Caco-2 (cell line): ENCODE measurements at regions not wholly inside any gene's neighbourhood (a gene's known extent, or its start where the extent isn't known, plus 50 kb on each side); places are given as distances from the start of the nearest gene placed in this dataset.

Experiments used
- BruUV-seq: library from RNA; stranded (reverse); fragments of 400-500 nt; replicated peaks from 2 replicates; lab custom pipeline; 2021; lab: Mats Ljungman, UMichigan
- CTCF ChIA-PET: fragments of 300-600 bp; sonication (Branson Sonifier 250); formaldehyde crosslinking; loops from one replicate; lab custom pipeline; 2022; ENCODE audit warnings: antibody characterized with exemption; lab: Charles Lee
- POLR2A ChIA-PET: fragments of 300-600 bp; sonication (Branson Sonifier 250); formaldehyde crosslinking; loops from one replicate; lab custom pipeline; 2022; ENCODE audit warnings: antibody characterized with exemption; lab: Charles Lee
- DNase-seq, 2 experiments: peaks; one replicate each; pipeline versions ENCODE4 v3.0.0 to v3.0.0-alpha.2; 2020 to 2022
- H3K27me3 ChIP-seq: replicated peaks from 2 replicates; pipeline ENCODE4 v1.6.0; 2011; ENCODE audit warnings: low read length; ENCODE audit not compliant: control insufficient read depth, insufficient read depth
- H3K36me3 ChIP-seq: 2 replicates; pipeline ENCODE4 v1.5.1; 2011; ENCODE audit warnings: low read length; ENCODE audit not compliant: control insufficient read depth, insufficient read depth
- H3K4me1 ChIP-seq: fragments of 250-450 bp; sonication (Bioruptor Pico); 2 replicates; pipeline ENCODE4 v1.5.1; 2020; ENCODE audit warnings: mild to moderate bottlenecking
- H3K4me3 ChIP-seq: 2 replicates; pipeline ENCODE4 v1.5.1; 2011; ENCODE audit warnings: low read depth, mild to moderate bottlenecking, control low read depth, low read length
- H3K9me3 ChIP-seq: fragments of 250-450 bp; sonication (Bioruptor Pico); 2 replicates; pipeline ENCODE4 v1.5.1; 2020; ENCODE audit warnings: mild to moderate bottlenecking, moderate library complexity
- H3K27ac Mint-ChIP-seq: one replicate; pipeline ENCODE4 v1.8.0; 2022; ENCODE audit warnings: mixed read lengths; ENCODE audit not compliant: unreplicated experiment
- H3K27me3 Mint-ChIP-seq: one replicate; pipeline ENCODE4 v1.8.0; 2022; ENCODE audit warnings: mixed read lengths; ENCODE audit not compliant: insufficient read depth, unreplicated experiment
- H3K36me3 Mint-ChIP-seq: one replicate; pipeline ENCODE4 v1.8.0; 2022; ENCODE audit warnings: mild to moderate bottlenecking, mixed read lengths; ENCODE audit not compliant: insufficient read depth, unreplicated experiment
- H3K4me1 Mint-ChIP-seq: one replicate; pipeline ENCODE4 v1.8.0; 2022; ENCODE audit warnings: low read depth, mixed read lengths; ENCODE audit not compliant: unreplicated experiment
- H3K4me3 Mint-ChIP-seq: one replicate; pipeline ENCODE4 v1.8.0; 2022; ENCODE audit warnings: mild to moderate bottlenecking, moderate library complexity, mixed read lengths; ENCODE audit not compliant: unreplicated experiment
- H3K9me3 Mint-ChIP-seq: one replicate; pipeline ENCODE4 v1.8.0; 2022; ENCODE audit warnings: mixed read lengths; ENCODE audit not compliant: unreplicated experiment
- intact Hi-C: fragments of 100-400 bp; cut with micrococcal nuclease; formaldehyde crosslinking; loops from one replicate; pipeline ENCODE4 v1.10.0; 2022; ENCODE audit not compliant: unreplicated experiment
- TF ChIP-seq, protein P1 (sequence below), 2 experiments: fragments of 200-600 bp in 1 of 2; IDR thresholded peaks; 1 replicate in 1 of 2; 2 replicates in 1 of 2; pipeline versions ENCODE4 v1.5.1 to v1.8.0; 2011 to 2022; ENCODE audit warnings: antibody characterized with exemption in 1 of 2, control low read depth in 1 of 2, inconsistent platforms in 1 of 2, low read depth in 1 of 2, low read length in 1 of 2, mild to moderate bottlenecking in 1 of 2, moderate library complexity in 1 of 2; ENCODE audit not compliant: insufficient read depth in 1 of 2, severe bottlenecking in 1 of 2, unreplicated experiment in 1 of 2

DNA sequence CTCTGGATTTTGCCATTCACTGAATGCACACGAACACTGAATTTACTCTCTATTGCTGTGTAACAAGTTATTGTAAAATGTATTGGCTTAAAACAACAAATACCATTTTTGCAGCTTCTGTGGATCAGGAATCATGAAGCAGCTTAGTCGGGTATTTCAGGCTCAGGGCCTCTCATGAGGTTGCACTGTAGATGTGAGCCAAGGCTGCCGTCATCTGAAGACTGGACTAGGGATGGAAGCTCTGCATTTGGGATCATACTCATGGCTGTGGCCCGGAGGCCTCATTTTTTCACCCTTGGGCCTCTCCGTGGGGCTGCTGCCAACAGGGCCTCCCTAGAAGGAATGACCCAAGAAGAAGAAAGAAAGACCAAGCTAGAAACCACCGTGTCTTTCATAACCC lies 492.4 kb upstream of the CDH4 start:
- no peaks in the 10 kb centered on the region for H3K36me3 Mint-ChIP-seq
- Histone ChIP-seq H3K4me1 (no peaks in the 10 kb centered on the region), H3K4me3 (no peak overlapping the region), H3K27me3 (no peaks in the 10 kb centered on the region), H3K9me3 (no peaks in the 10 kb centered on the region), H3K36me3 (no peaks in the 10 kb centered on the region)
- intact Hi-C loops = no loop called here
- DNase-seq = no peak
- ChIA-PET CTCF (no interaction called here), POLR2A (no interaction called here)
- H3K9me3 Mint-ChIP-seq = no peaks in the 10 kb centered on the region
- no TSS peak for BruUV-seq
- peaks cover 3% of the 10 kb centered on the region for H3K27me3 Mint-ChIP-seq
- TF ChIP-seq, protein P1, sequence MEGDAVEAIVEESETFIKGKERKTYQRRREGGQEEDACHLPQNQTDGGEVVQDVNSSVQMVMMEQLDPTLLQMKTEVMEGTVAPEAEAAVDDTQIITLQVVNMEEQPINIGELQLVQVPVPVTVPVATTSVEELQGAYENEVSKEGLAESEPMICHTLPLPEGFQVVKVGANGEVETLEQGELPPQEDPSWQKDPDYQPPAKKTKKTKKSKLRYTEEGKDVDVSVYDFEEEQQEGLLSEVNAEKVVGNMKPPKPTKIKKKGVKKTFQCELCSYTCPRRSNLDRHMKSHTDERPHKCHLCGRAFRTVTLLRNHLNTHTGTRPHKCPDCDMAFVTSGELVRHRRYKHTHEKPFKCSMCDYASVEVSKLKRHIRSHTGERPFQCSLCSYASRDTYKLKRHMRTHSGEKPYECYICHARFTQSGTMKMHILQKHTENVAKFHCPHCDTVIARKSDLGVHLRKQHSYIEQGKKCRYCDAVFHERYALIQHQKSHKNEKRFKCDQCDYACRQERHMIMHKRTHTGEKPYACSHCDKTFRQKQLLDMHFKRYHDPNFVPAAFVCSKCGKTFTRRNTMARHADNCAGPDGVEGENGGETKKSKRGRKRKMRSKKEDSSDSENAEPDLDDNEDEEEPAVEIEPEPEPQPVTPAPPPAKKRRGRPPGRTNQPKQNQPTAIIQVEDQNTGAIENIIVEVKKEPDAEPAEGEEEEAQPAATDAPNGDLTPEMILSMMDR (IDR thresholded peaks at IDR 0.05; ENCODE audit: insufficient read depth in 1 of 2, low read depth in 1 of 2, low read length in 1 of 2, severe bottlenecking in 1 of 2, unreplicated experiment in 1 of 2) = no peak
- H3K4me3 Mint-ChIP-seq = no peak overlapping the region
- no peak overlapping the region for H3K27ac Mint-ChIP-seq
- no peaks in the 10 kb centered on the region for H3K4me1 Mint-ChIP-seq

DNA sequence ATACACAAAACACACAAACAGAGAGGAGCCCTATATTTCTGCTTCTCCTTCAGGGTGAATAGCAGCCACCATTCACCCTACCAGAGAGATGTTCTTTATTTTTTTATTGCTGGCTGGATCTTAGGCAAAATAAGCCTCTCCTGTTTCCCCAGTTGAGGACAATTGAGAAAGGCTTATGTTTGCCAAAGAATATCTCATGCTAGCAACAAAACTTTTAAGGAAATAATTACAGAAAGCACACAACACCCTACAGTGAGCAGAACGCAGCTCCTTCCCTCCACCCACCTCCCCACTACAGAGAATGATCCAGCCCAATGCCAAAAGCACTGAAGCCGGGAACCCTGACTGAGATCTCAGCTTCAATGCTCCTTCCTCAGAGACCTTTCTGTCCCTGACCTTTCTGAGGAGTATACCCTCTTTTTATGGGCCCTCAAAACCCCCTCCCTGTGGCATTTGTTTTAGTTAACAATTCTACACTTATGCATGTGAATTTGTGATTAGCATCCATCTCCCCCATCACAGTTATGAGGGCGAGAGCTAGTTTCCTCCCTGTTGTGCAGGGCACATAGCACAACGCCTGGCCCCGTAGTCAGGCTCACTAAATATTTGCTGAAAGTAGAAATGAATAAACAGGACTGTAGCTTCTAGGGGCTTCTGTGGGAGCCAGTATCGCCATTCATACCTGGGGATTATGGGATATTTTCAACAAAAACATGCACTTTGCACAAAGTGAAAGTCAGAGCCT lies 491.6 kb upstream of the CDH4 start:
- no peak overlapping the region for H3K27ac Mint-ChIP-seq
- no TSS peak for BruUV-seq
- no peak for DNase-seq
- H3K36me3 ChIP-seq = no peaks in the 10 kb centered on the region
- no peaks in the 10 kb centered on the region for H3K9me3 ChIP-seq
- H3K27me3 Mint-ChIP-seq = peaks cover 3% of the 10 kb centered on the region
- H3K4me1 Mint-ChIP-seq = no peaks in the 10 kb centered on the region
- intact Hi-C loops = no loop called here
- TF ChIP-seq, protein P1 (IDR thresholded peaks at IDR 0.05; ENCODE audit: insufficient read depth in 1 of 2, low read depth in 1 of 2, low read length in 1 of 2, severe bottlenecking in 1 of 2, unreplicated experiment in 1 of 2) = no peak
- no peaks in the 10 kb centered on the region for H3K27me3 ChIP-seq
- H3K9me3 Mint-ChIP-seq = no peaks in the 10 kb centered on the region
- no peaks in the 10 kb centered on the region for H3K4me1 ChIP-seq
- ChIA-PET CTCF (no interaction called here), POLR2A (no interaction called here)
- H3K4me3 ChIP-seq = no peak overlapping the region
- no peak overlapping the region for H3K4me3 Mint-ChIP-seq
- no peaks in the 10 kb centered on the region for H3K36me3 Mint-ChIP-seq

DNA sequence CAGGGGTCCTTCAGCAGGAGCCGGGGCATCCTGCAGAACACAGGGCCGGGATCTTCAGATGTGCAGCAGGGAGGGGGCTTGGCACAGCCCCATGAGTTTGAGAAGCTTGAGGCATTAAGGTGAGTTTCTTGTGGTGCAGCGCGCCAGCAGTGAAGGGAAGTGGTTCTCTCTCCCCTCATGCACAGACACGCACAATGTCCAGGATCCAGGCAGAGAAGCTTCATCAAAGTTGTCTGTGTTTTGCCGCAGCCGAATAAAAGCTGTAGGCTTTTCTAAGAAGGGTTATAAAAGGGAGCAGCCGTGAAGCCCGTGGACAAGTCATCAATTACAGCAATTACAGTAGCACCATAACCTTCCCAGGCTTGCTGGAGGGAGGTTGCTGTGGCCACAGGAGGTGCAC lies 491.0 kb upstream of the CDH4 start:
- DNase-seq = no peak
- no peak overlapping the region for H3K4me3 ChIP-seq
- H3K36me3 ChIP-seq = no peaks in the 10 kb centered on the region
- CTCF ChIA-PET = no interaction called here
- TF ChIP-seq, protein P1 (IDR thresholded peaks at IDR 0.05; ENCODE audit: insufficient read depth in 1 of 2, low read depth in 1 of 2, low read length in 1 of 2, severe bottlenecking in 1 of 2, unreplicated experiment in 1 of 2) = no peak
- no peaks in the 10 kb centered on the region for H3K36me3 Mint-ChIP-seq
- POLR2A ChIA-PET = no interaction called here
- intact Hi-C loops = no loop called here
- no peaks in the 10 kb centered on the region for H3K27me3 ChIP-seq
- no peaks in the 10 kb centered on the region for H3K4me1 ChIP-seq
- BruUV-seq = no TSS peak
- H3K9me3 ChIP-seq = no peaks in the 10 kb centered on the region
- no peak overlapping the region for H3K27ac Mint-ChIP-seq
- H3K4me3 Mint-ChIP-seq = no peak overlapping the region
- H3K9me3 Mint-ChIP-seq = no peaks in the 10 kb centered on the region
- peaks cover 3% of the 10 kb centered on the region for H3K27me3 Mint-ChIP-seq
- H3K4me1 Mint-ChIP-seq = no peaks in the 10 kb centered on the region
